GM19324 (cell line): ENCODE measurements at regions not wholly inside any gene's neighbourhood (a gene's known extent, or its start where the extent isn't known, plus 50 kb on each side); places are given as distances from the start of the nearest gene placed in this dataset.
"Not testable (repeated sequence)": the region's sequence is repeated elsewhere in the genome, so short reads cannot be mapped to it uniquely, and the experiment has no call there.

Experiments
- ATAC-seq: cut with Tn5 transposase; IDR thresholded peaks from one replicate; pipeline ENCODE4 v1.9.1; 2021; ENCODE audit warnings: mild to moderate bottlenecking, moderate library complexity; ENCODE audit not compliant: unreplicated experiment, low FRiP score

- no peak for ATAC-seq
These were observed 482.8 kb upstream of the ARRDC3 start for GRCh38 chr5:91865915-91866314.

DNA sequence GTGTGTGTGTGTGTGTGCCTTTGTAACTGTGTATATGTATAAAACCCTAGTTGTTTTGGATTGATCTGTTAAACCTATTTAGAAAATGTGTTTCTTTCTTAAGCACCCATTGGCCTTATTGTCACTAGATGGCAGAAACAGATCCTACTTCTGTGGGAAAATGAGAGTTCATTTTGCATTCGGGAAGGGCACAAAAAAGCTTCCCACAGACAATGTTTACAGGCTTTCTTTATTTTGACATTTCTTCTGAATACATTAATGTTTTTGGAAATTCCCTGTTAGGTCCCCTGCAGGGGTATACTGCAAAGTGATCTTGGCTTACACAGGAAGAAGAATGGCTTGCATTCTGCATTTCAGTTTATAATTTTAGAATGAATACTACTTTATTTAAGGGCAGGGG is 481.8 kb upstream of the ARRDC3 start:
- ATAC-seq: no peak

GRCh38 chr5:91851670-91852069 is 468.6 kb upstream of the ARRDC3 start:
- no peak for ATAC-seq

DNA sequence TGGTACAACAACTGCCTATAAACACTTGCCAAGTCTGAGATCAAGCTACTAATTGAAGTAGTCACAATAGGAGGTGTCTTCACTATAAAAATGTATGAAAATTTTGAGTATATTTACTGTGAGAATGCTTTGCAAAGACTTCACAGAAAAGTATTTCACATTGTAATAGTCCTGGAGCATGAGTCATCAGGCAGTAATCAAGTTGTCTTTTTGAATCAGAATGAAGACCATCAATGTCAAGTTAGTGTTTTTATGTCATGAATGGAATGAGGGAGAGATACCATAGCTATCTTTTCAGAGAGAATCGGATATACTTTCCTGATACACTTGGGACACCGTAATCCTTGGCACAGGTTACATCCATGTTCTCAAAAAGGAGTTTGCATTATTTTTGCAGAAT is 466.9 kb upstream of the ARRDC3 start:
- no peak for ATAC-seq

GRCh38 chr5:91849069-91849468 is 466.0 kb upstream of the ARRDC3 start:
- no peak for ATAC-seq

DNA sequence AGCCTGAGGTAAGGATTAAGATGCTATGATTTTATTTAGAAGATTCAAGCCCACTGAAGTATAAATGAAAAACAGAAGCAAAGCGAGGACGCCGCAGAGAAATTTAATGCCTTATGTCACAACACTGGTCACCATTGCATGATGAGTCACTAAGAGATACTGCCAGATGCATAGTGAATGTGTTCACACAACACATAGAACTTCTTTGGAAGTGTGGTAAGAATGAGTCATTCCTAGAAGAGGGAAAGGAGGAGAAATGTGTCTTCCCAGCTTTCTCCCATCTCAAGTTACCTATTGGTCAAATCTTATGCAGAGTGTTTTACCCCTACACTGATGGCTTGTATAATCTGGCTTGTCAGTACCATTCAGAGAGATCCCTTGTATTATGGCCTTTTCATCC is 465.3 kb upstream of the ARRDC3 start:
- no peak for ATAC-seq

- no peak for ATAC-seq
These were observed 458.3 kb upstream of the ARRDC3 start for GRCh38 chr5:91841423-91841822.

- no peak for ATAC-seq
These were observed 457.3 kb upstream of the ARRDC3 start for GRCh38 chr5:91840412-91840811.

DNA sequence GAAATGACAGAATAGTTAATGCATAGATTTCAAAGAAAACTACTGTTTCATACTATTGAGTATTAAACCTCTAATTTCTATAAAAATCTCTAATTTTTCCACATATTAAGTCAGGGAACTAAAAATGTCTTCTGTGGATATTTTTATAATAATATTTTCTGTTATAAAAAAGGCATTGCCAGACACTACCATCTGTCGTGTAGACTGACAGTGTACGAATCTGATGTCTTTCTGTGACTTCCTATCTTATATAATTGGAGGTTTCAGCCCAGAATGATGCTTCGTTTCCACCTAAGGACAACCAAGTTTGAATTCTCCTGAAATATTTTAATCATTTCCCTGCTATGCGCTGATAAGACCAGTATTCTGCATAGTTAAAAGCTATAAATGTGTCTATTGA is 456.6 kb upstream of the ARRDC3 start:
- no peak for ATAC-seq

DNA sequence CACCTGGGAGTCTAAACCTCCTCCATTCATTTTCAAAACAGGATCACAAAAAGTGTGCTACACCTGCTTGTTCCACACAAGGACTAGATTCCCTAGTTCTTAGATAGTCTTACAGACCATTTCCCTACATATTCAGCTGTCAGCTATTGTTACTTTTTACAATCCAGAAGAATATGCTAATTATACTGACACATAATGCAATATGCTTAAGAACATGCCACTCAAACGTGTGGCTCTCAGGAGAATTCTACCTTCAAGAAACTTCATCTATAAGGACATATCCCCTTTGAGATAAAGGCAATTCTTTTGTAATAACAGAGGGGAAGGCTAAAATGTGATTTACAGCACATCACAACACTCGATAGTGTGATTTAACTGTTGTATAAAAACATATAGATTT is 456.1 kb upstream of the ARRDC3 start:
- no peak for ATAC-seq

GRCh38 chr5:91830361-91830953 is 447.3 kb upstream of the ARRDC3 start:
- no peak for ATAC-seq

DNA sequence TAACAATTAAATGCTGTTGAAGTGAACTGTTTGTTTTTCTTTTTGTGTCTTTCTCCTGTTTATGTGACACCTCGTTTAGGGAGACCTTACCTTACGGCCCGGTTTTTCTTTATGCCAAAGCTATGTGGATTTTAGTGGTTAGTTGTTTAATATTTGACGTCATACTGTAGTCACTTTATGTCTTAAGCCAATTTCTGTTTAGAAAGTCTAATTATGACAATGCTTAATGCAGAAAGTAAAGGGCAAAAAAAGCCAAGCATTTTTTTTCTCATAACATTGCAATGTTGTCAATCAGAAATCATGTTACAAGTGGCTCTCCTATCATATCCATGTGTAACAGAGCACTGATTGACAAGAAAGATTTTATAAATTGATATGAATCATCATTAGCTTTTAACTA is 442.5 kb upstream of the ARRDC3 start:
- no peak for ATAC-seq

- ATAC-seq: no peak
These were observed 441.3 kb upstream of the ARRDC3 start for GRCh38 chr5:91824406-91824805.

GRCh38 chr5:91820874-91821273 is 437.8 kb upstream of the ARRDC3 start:
- no peak for ATAC-seq

DNA sequence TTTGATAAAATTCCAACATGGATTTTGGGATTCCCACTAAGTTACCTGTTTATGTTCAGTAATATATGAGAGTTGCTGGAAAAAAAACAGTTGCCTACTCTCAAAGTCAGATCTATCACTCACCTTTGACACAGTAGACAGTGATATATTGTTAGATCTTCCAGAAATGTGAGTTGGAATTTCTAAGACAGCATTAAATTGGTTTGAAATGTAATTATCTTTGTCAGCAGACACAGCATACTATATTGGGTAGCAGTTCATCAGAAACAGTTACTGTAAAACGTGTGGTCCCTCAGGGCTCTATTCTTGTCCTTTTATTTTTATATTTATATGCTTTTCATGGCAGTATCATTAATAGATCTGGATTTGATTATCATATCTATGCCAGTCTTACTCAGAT is 433.6 kb upstream of the ARRDC3 start:
- ATAC-seq: no peak

DNA sequence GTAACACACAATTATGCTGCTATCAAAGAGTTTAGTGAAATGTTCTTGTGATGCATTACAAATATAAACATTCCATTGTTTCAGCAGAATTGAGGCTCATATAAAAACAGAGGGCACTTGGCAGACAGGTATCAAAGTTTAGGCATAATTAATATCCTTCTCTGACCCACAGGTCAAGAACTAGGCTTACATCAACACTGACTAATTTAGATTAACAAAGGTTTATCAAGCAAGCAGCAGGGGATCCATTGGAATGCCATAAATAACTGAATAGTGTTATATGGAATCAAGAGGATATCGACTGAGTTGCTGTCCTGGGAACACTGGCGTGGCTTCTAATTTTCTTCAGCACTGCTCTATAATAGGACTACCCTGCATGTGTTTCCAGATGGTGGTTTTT is 414.5 kb upstream of the ARRDC3 start:
- ATAC-seq: no peak

DNA sequence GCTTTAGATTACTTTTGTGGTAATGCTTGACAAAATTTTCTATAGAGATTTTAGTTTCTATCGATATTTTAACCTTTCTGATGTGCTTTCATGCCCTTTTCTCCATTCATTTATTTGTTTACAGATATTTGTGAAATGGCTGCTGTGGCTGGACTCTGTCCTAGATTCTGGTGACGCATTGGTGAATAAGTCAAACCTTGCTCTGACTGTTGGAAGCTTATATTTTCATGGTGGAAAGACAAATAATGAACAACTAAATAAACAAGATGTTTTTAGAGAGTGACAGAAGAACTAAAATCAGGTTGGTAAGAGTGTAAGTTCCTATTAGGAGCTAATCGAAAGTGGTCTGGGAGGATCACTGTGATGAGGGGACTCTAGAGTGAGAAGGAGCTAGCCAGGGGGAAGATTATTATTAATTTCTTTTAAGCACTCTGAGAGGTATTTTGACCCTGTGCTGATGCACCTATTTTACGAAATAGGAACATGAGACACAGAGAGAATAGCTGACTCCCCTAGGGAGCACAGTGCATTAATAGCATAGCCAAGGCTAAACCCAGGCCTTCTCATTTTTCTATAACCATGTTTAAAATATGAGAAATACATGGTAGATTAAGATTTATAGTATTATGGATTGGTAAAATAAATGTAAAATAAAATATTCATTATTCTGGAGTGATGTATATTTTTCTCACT is 411.9 kb upstream of the ARRDC3 start:
- ATAC-seq: no peak

GRCh38 chr5:91794455-91794854 is 411.3 kb upstream of the ARRDC3 start:
- no peak for ATAC-seq

DNA sequence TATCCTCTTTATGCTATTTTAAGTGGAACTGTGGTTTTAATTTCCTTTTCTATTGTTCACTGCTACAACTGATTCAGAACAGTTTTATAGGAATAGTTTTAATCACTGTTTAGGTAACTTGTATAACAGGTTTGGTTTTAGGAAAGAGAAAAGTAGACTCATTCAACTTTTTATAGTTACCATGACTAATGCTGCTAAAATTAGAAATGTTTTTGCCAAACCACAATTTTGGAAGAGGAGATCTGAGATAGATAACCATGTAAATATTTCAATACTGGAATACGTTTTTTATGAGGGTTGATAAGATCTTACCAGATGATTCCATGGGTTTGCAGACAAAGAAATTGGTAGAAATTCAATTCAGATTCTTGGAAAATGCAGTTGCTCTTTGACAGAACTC is 404.6 kb upstream of the ARRDC3 start:
- no peak for ATAC-seq

GRCh38 chr5:91777671-91778070 is 394.6 kb upstream of the ARRDC3 start:
- no peak for ATAC-seq

GRCh38 chr5:91776249-91776648 is 393.1 kb upstream of the ARRDC3 start:
- ATAC-seq: no peak

GRCh38 chr5:91770400-91770799 is 387.3 kb upstream of the ARRDC3 start:
- no peak for ATAC-seq

- ATAC-seq: not testable (repeated sequence)
These were observed 374.3 kb upstream of the ARRDC3 start for GRCh38 chr5:91757383-91757782.
